Activated T-cell treated with anti-CD3 and anti-CD28 coated beads for 1 hour (primary cell): ENCODE measurements at regions not wholly inside any gene's neighbourhood (a gene's known extent, or its start where the extent isn't known, plus 50 kb on each side); places are given as distances from the start of the nearest gene placed in this dataset.

Experiments used
- DNase-seq: peaks from one replicate; pipeline ENCODE4 v3.0.0-alpha.2; 2020; ENCODE audit warnings: low read depth

DNA sequence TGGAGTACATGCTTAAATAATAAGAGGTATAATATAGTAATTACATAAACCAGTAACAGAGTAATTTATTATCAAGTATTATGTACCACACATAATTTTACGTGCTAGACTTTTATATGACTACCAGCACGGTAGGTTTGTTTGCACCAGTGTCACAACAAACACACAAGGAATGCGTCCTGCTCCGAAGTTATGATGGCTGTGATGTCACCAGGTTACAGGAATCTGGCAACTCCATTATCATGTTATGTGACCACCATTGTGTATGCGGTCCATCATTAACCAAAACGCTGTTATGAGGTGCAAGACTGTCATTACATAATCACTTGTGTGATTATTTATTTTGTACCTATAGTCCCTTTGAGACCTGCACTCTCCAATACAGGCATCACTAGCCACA lies 235.2 kb upstream of the PMEPA1 start:
- DNase-seq, result no peak

DNA sequence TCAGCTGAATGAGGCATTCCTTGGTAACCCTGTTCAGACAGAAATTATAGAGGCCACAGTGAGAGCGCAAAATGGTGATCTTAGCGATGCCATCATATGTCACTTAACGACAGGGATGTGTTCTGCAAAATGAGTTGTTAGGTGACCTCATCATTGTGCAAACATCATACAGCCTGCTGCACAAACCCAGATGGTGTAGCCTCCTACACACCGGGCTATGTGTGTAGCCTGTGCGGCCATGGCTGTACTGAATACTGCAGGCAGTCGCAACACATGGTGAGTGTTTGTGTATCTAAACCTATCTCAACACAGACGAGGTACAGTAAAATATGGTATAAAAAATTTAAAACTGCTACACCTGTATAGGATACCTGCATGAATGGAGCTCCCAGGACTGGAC lies 234.1 kb upstream of the PMEPA1 start:
- DNase-seq, result no peak

DNA sequence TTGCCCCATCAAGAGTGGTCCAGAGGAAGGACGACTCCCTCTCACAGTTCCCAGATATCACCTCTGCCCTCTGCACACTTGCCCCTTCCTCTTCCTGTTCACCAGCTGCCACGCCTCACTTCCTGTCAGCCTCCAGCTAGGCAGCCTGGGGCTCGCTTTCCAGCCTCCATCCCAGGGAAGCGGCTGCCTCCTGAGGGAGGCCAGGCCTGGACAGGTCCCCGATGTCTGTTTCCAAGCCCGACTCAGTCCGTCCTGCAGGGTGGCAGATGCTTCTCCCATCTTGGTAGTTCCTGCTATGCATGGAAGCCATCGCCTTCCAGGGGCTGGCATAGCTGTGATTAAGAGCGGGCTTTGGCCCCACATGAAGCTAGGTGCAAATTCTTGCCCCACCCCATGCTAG lies 233.5 kb upstream of the PMEPA1 start:
- no peak for DNase-seq

DNA sequence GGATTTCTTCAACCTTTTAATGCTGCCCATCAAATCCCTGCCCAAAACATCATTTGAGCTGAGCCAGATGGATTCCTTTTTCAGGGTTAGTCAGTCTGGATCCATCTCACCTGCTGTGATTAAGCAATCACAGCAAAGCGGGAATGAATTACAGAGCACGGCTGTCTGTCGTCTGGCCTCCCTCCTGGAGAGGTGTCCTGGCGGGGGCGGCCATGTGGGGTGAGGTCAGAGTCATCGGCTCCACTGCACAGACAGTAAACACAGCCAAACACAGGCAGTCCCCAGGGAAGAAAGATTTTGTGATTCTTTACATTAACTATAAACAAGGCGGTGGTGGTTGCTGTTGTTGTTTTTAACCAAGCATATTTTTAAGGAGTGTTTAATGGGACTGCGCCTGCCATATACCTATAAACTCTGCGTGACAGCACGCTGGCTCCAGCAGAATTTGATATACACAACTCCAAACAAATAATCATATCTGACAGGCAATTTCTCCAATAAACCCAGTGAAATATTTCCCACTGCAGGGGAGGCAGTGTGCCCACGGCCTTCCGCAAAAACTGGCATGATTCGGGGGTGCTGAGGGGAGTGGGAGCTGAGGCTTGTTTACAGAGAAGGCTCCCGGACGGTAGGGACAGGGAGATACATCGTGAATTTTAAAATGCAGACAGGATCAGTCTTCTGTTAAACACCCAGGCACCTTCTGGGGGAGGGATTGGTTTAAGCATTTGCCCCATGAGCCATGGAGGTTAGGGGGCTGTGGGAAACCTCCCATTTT lies 232.0 kb upstream of the PMEPA1 start:
- no peak for DNase-seq

DNA sequence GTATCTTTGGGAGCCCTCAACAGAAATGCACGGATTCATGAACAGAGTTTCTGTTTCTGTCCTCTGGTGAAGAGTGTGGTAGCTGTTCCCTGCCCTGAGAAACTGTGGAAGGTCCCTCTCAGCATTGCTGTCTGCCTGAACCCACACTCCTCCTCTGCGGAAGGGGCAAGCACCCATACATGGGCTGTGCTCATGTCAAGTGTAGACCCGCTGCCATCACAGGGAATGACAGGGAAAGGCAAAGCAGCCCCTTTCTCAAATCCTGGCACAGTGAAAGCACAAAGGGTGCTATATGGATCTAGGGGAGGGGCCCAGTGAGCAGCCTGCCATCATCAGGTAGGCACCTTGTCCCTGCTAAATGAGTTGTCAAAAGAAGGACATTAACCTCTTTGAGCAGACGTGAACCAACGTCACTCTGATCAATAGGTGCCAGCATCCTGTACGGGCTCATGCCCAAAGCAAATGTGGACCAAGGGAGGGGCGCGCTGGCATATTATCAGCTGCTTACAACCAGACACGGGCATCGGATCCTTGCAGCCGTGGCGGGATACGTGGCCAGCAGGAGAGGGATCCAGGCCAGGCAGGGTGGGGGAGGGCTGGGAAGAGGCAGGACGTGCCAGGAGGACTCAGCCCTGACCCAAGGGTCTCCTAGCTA lies 231.2 kb upstream of the PMEPA1 start:
- no peak for DNase-seq

DNA sequence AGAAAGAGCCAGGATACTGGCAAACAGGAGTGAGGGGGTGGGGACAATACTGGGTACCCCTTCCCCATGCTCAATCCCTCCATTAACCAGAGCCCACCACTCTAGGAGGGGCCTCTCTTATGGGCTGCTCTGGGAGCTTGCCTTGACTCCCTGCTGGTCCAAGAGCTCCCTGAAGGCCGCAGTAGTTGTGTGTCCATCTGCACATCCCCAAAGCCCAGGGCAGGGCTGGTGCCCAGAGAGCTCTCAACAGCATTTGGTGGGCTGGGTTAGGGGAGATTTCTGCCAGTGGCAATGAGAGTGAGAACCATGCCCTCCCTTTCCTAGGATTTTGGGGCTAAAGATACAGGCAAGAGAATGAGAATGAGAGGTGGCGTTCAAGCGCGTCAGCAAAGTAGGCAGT lies 230.6 kb upstream of the PMEPA1 start:
- DNase-seq, result no peak

GRCh38 chr20:57939499-57939898 lies 229.7 kb upstream of the PMEPA1 start:
- DNase-seq, result no peak

- DNase-seq, result no peak
Measured at GRCh38 chr20:57938158-57939108, 228.6 kb upstream of the PMEPA1 start.

GRCh38 chr20:57936636-57937385 lies 227.0 kb upstream of the PMEPA1 start:
- no peak for DNase-seq

DNA sequence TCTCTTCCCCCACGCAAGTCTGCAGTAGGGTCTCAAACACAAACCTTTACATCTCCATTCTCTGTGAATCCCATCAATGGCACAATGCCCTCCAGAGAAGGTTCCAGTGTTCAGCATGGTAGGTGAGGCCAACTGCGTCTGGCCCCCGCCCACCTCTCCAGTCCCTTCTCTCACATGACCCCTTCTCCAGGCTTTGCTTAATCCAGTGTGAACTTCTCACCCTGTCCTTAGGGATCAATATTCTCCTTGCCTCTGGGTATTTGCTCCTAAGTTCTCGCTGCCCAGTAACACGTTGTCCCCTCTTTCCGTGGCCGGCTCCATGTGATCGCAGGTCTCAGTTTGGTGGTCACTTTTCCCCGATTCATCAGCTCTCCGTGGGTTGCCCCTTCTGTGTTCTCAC lies 225.1 kb upstream of the PMEPA1 start:
- no peak for DNase-seq

DNA sequence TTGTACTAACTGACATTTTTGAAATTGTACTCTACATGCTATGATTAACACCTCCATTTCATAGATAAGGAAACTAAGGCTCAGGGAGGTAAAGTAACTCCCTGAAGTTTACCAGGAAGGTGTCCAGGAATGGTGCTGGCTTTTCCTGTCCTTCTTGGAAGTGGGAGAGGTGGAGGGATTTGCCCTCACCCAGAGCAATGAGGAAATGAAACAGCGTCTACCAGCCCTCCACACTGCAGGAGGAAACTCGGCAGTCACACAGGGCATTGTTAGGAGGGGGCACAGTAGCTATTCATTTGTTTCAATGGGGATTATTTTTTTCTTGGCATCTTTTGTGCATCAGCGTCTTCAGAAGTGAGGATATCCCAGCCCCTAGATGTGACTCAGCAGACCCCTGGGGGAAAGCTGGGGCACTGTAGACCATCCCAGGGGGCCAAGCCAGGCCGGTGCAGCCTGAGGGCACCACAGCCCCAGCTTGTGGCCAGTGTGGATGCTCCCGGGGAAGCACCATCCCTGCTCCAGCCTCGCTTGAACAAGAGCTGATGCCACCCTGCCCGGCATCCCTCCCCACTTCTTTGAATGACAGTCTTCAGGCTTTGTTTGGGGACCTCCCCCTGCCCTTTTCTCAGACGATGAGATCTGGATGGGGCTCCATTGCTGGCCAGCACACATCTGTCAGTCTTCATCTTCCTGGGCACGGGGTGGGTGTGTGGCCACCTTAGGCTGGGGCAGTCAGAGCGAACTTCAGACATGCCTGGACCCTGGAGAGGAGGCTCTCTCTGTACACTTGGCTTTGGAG lies 224.4 kb upstream of the PMEPA1 start:
- DNase-seq, result no peak

- DNase-seq, result no peak
Measured at GRCh38 chr20:57932227-57932864, 222.5 kb upstream of the PMEPA1 start.

- DNase-seq, result no peak
Measured at GRCh38 chr20:57930351-57930750, 220.5 kb upstream of the PMEPA1 start.

DNA sequence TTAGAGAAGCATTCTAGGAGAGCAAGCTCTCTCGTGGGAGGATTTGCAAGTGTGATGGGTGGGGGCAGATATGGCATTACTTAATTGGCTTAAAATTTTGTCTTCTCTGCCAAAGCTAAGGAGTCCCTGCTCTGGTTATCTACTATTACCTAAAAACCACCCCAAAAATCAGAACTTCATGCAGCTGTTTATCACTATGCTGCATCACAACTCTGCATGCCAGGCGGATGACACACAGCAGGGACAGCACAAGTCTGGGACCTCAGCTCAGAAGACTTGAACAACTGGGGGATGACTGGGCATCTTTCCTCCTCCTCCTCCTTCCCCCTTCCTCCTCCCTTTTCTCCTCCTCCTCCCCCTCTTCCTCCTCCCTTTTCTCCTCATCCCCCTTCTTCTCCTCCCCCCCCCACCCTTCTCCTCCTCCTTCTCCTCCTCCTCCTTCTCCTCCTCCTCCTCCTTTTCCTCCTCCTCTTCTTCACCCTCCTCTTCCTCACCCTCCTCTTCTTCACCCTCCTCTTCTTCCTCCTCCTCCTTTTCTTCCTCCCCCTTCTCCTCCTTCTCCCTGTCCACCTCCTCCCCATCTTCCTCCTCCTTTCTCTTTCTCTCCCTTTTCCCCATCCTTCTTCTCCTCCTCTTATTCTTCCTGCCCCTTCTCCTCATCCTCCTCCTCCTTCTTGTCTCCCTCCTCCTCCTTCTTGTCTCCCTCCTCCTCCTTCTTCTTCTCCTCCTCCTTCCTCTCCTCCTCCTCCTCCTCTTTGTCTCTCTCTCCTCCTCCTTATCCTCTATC lies 218.6 kb upstream of the PMEPA1 start:
- DNase-seq, result no peak

DNA sequence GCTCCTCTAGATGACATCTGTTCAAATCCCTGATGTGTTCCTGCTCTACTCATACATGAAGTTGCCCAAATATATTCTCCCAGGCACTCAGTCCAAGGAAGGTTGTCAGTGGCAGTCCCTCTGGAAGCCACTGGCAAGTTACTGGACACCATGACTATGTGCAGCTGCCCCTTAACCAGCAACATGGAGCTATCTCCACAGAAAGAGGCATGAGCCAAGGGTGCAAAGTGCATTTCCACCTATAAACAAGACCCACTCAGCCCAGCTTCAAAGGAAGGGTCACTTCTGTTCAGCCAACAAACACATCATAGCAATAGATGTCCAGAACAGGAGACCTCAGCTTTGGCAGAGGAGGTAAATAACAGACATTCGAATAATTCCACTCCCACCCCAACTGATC lies 217.6 kb upstream of the PMEPA1 start:
- DNase-seq, result no peak

- DNase-seq, result no peak
Measured at GRCh38 chr20:57922706-57923105, 212.9 kb upstream of the PMEPA1 start.

- no peak for DNase-seq
Measured at GRCh38 chr20:57922083-57922482, 212.3 kb upstream of the PMEPA1 start.

- no peak for DNase-seq
Measured at GRCh38 chr20:57921676-57922075, 211.9 kb upstream of the PMEPA1 start.

DNA sequence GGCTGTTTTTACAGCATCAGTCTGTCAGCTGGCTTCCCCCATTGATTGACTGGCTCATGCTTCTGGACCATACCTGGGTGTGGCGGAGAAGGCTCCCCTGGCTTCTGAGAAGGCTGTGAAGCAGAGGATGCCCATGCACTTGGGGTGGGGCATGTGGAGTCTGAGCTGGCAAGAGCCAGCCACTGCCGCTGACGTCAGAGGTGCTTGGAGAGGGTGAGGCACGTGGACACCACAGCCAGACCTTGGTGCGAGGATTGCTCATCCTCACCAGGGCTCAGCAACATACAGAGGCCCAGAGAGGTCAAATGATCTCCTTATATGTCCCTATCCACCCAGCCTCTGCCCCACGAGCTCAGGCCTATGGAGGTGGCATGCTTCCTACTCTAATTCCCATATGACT lies 211.2 kb upstream of the PMEPA1 start:
- DNase-seq, result no peak

- DNase-seq, result no peak
Measured at GRCh38 chr20:57919049-57919448, 209.2 kb upstream of the PMEPA1 start.
